ENCODE measurements at regions not wholly inside any gene's neighbourhood (a gene's known extent, or its start where the extent isn't known, plus 50 kb on each side); places are given as distances from the start of the nearest gene placed in this dataset.

GRCh38 chr11:134738581-134738980 is 326.5 kb upstream of the B3GAT1 start:
- Histone ChIP-seq H3K27me3 (no peaks in the 10 kb centered on the region), H3K36me3 (no peaks in the 10 kb centered on the region), H3K27ac (no peak overlapping the region), H3K4me3 (no peak overlapping the region), H3K4me1 (ENCODE audit: insufficient read depth) (peaks cover 2% of the 10 kb centered on the region), H3K9me3 (no peaks in the 10 kb centered on the region)
- DNase-seq: no peak
- no peak for TF ChIP-seq CTCF (IDR thresholded peaks at IDR 0.05)
- no peak for TF ChIP-seq POLR2A (IDR thresholded peaks at IDR 0.05)
- no peak for TF ChIP-seq EP300 (IDR thresholded peaks at IDR 0.05)
- WGBS, 3 donors: 93 to 94% (median 94%) methylated on average over 22 of the region's 22 CpGs
- intact Hi-C loops (cut with DNase I): no loop called here

- Histone ChIP-seq H3K27me3 (no peaks in the 10 kb centered on the region), H3K4me1 (ENCODE audit: insufficient read depth) (no peaks in the 10 kb centered on the region), H3K4me3 (no peak overlapping the region), H3K9me3 (no peaks in the 10 kb centered on the region), H3K36me3 (no peaks in the 10 kb centered on the region), H3K27ac (no peak overlapping the region)
- intact Hi-C loops (cut with DNase I): no loop called here
- 80 to 88% (median 87%) methylated on average over 18 to 20 of the region's 20 CpGs for WGBS, 3 donors
- TF ChIP-seq CTCF (IDR thresholded peaks at IDR 0.05): no peak
- DNase-seq: no peak
Measured at GRCh38 chr11:134737563-134738510, 325.8 kb upstream of the B3GAT1 start.

GRCh38 chr11:134736251-134736947 is 324.4 kb upstream of the B3GAT1 start:
- intact Hi-C loops (cut with DNase I): no loop called here
- TF ChIP-seq POLR2A (IDR thresholded peaks at IDR 0.05) (no peak), EP300 (IDR thresholded peaks at IDR 0.05) (no peak), CTCF (IDR thresholded peaks at IDR 0.05) (no peak)
- no peaks in the 10 kb centered on the region for H3K4me1 ChIP-seq (ENCODE audit: insufficient read depth)
- no peak overlapping the region for H3K4me3 ChIP-seq
- 69 to 72% (median 71%) methylated on average over 14 of the region's 14 CpGs for WGBS, 3 donors
- H3K27me3 ChIP-seq: no peaks in the 10 kb centered on the region
- no peak for DNase-seq
- no peak overlapping the region for H3K27ac ChIP-seq
- H3K9me3 ChIP-seq: no peaks in the 10 kb centered on the region
- H3K36me3 ChIP-seq: no peaks in the 10 kb centered on the region

GRCh38 chr11:134734894-134735293 is 322.9 kb upstream of the B3GAT1 start:
- Histone ChIP-seq H3K27me3 (no peaks in the 10 kb centered on the region), H3K36me3 (no peaks in the 10 kb centered on the region), H3K9me3 (no peaks in the 10 kb centered on the region), H3K27ac (no peak overlapping the region), H3K4me1 (ENCODE audit: insufficient read depth) (no peaks in the 10 kb centered on the region), H3K4me3 (no peak overlapping the region)
- intact Hi-C loops (cut with DNase I): no loop called here
- 78 to 85% (median 79%) methylated on average over 14 of the region's 14 CpGs for WGBS, 3 donors
- TF ChIP-seq POLR2A (IDR thresholded peaks at IDR 0.05) (no peak), EP300 (IDR thresholded peaks at IDR 0.05) (no peak), CTCF (IDR thresholded peaks at IDR 0.05) (no peak)
- no peak for DNase-seq
